HG03159 (cell line): ENCODE measurements at regions not wholly inside any gene's neighbourhood (a gene's known extent, or its start where the extent isn't known, plus 50 kb on each side); places are given as distances from the start of the nearest gene placed in this dataset.

Source experiments
- ATAC-seq: cut with Tn5 transposase; IDR thresholded peaks from one replicate; pipeline ENCODE4 v1.9.1; 2021; ENCODE audit warnings: mild to moderate bottlenecking, moderate library complexity; ENCODE audit not compliant: unreplicated experiment

DNA sequence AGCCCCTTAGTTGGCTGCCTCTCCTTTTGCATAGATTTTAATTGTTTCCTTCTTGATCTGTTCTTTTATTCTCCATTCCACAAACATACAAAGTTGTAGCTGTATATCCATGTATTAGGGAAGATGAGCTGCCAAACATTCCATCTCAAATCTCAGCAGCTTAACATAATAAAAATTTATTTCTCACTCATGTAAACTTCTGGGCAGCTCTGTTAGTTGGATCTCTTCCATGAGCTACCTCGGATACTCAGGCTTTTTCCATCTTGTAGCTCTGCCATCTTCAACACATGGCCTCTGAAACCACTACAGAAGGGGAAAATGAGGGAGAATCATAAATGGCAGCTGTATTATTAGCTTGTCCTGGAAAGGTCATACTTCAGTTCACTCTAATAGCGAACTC, 149.4 kb upstream of the BMP2 start:
- no peak for ATAC-seq

DNA sequence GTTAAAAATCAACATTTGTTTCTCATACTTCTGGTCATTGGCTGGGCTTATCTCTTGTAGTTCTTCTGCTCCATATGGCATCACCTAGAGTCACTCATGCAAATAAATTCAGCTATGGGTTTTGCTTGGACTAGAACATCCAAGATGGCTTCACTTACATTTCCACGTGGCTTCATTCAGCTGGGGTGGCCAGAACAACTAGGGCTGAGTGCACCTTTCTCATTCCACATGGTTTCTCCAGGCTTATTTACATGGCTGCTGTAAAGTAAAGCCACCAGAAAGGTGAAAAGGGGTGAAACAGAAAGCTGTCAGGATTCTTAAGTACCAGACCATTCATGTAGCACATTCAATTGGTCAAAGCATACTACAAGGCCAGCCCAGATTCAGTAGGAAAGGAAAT, 151.1 kb upstream of the BMP2 start:
- no peak for ATAC-seq

DNA sequence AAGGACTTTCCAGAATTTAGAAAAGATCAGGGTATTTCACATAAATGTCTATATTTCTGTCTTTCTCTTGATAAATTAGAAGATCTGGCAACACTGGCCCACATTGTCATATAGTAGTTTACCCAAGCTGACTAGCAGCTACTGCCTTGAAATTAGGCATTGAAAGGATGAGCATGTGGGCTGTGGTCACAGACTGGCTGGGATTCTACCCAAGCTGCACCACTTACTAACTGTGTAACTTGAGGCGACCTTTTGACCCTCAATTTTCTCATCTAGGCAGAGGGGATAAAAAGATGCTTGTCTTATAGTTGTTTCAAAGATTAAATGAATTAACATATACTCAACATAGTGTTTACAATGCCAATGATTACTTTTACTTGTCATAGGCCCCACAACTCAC, 152.7 kb upstream of the BMP2 start:
- no peak for ATAC-seq

DNA sequence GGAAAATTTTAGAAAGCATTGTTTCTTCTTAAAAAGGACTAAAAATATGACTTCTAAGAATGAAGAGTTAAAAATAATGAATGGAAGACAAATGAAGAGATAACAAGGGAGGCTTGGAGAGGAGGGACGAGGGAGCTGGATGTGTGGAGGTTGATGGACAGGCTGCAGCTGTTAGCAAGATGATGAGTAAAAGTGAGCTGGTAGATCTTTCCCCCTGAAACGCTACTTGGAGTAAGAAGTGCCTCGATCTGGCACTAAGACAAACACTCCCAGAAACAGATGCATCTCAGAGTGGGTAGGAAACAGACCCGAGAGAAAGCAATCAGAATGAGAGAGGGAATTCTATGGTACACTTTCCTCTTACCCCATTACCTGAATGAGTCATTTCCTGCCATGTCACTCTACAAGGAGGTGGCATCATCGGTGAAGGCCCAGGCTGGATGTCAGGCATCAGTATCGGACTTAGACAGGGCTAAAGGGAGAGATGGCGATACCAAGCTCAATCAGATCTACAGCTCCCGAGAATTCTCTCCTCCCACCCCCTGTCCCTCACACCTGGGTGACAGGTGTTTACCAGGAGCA, 154.1 kb upstream of the BMP2 start:
- ATAC-seq = peak; percentile 67

DNA sequence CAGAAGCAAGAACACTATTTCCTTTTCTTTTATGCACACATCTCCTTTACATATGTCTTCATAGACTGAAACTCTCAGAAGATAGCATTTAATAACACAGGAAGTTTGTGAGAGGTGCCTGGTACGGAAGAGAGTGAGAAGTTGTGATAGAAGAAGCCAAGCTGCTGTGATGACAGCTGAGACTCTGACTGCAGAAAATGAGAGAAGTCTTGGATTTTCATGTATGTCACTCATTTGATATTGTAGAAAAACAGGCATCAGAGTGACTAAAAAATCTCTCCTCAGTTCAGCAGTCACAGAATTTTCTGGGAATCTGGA, 154.9 kb upstream of the BMP2 start:
- peak; percentile 41 for ATAC-seq

DNA sequence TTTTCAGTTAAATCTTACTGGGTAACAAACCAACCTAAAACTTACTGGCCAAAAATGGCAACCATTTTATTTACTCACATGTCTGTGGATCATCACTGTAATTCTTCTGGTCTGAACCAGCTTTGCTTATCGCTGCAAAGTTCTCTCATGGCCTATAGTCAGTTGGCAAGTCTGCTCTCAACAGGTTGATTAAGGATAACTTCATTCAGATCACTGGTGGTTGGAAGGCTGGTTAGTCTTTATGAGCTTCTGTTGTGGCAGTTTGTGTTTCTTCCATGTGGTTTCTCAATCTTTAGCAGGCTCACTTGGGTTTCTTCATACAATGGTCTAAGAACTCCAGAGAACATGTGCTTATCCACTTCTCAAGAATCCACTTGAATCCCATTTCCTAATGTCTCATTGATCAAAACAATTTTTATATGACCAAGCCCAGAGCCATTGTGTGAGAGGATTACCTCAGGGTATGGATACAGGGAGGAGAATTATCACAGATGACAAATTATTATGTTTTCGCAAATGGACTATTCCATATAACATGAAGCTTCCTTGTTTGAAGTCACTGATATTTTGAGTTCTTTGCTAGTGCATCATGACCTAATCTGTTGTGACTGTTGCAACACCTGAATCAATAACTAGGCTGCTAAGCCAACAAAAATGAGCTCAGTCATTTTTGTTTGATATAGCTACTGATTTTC, 155.4 kb upstream of the BMP2 start:
- no peak for ATAC-seq

DNA sequence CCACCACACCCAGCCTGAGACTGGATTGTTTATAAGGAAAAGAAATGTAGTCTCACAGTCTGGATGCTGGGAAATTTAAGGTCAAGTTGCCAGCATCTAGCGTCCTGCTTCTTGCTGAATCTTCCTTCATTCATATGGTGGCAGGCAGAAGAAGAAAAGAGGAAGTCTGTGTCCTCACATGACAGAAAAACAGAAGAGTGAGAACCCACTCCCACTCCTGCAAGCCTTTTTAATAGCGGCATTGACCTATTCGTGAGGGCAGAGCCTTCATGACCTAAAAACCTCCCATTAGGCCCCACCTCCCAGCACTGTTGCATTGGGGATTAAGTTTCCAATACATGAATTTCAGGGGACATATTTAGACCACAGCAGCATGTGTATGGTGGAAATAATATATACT, 160.8 kb upstream of the BMP2 start:
- ATAC-seq = no peak

DNA sequence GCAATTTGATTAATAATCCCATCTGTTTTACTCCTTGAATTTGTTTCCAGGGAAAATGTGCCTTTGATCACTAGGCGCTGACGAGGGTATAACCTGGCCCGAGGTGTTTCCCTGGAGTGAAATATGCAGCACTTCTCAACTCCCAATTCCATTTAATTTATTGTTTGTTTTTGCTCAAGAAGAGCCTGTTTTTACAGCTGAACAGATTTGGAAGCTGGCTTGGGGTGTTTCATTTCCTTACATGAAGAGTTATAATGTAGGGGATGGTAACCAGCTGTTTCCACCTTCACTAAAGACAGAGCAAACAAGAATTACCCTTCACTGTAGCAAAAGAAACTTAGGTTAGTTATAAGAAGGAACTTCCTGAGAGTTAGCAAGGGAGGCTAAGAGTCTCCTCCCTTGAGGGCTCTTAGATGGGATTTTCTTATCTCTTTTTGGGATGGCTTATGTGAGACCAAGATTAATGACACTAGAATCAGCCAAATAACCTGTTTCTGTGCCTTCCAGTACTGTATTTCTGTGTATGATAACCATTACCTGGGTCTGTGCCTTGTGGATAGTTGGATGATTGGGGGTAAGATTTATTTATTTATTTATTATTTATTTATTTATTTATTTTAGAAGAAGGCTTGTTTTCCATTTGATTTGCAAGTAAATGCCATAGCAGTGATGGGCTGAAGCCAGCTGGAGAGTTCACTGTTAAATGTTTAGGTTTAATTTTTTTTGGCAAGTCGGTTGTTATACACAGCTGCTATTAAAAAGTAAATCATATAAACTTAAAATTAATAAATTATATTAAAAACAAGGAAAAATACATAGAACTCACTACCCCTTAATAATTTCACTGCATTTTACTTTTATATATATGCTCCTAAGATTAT, 162.2 kb upstream of the BMP2 start:
- no peak for ATAC-seq

DNA sequence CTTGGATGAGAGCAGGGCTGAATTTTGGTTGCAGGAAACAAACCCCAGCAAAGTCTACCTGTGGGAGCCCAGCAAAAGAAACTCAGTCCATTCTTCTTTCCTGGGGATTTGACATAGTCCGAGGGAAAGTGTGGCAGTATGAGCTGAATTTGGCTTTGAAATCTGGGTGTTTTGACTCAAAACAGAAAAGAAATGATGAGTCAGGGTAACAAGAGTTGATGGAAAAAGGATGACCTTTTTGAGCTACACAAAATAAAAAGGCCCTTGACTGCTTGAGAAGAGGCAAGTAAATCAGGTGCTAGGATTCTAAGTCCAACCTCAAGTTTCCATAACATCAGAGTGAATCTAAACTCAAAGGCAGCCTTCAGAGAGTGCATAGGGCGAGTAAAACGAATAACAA, 163.3 kb upstream of the BMP2 start:
- ATAC-seq = no peak

DNA sequence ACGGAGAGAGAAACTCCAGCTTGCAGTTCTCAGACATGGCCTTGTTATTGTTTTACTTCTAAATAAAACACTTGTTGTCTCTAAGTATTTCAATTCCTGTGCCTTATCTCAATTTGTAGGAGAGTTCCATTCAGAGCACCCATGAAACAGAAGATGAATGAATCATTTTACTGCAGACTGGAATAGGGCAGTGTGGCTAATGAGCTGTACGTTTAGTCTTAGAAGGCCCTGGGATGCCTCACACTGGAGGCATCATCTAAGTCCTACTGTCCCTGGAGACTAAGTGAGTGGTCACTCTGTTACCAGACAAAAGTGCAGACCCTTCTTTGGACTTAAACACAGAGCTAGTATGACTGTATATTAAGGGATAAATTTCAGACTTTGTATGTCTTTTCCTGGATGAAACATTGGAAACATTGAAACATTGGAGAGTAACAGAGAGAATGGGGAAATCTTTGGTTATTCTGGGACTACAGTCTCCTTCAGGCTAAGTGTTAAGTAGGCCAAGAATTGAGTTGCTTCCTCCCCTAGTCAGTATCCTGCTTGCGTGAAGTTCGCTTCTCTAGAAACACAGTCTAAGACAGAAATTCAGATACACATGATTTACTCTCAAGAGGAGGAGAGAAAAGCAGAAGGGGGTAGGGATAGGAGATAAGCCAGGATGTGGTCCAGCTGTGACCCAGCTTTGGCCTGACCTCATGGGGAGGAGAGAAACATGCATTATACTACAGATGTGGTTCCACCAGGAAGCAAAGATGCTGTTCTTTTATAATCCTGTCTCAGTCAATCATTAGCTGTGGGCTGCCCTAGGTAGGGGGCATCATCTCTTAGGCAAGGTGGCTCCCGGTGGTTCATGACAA, 167.4 kb upstream of the BMP2 start:
- no peak for ATAC-seq

DNA sequence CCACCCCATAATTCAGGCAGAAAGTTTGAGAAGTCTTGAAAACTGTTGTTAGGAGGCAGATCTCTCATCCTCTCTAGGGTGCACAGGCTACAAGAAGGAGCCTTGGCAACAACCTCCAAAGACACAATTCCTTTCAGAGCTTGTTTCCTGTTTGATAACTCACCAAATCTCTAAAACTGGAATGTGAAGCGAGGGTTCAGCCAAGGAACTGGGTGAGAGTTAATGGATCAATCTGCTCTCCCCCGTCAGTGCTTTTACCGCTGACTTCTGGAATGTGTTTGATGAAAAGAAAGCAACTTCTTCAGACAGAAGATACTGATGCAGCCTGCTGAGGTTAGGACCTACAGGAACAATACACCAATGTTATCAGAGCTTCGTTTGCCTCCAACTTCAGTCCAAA, 171.8 kb upstream of the BMP2 start:
- ATAC-seq = no peak

DNA sequence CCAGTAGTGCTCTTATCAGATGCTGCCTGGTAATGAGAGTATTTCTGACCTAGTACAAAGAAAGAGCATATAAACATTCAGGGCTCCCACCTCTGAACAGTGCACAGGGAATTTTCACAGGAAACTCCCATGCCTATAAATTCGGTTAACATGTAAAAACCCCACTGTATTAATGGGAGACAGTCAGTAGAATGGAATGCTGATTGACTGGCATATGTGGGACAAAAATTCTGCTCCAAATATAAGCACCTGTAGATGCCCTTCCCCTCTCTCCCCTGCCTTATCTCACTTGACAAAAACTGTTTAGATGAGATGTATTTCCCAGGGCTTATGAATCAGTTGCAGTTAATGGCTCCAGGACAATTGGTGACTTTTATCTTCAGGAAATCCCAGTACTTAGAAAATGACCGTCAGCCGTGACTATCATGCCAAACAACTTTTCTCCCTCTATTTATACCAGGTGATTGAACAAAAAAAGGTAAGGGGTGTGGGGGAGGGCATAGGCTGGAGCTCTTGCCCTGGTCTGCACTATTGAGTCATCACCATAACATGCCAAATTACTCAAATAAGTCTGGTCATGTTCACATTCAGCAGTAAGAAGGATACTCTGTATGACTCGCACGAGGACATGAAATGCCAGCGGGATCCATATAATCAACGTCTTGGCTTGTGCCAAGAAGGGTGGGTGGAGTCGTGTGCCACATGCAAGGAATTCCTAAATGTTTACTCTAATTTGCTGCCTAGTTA, 176.4 kb upstream of the BMP2 start:
- no peak for ATAC-seq

DNA sequence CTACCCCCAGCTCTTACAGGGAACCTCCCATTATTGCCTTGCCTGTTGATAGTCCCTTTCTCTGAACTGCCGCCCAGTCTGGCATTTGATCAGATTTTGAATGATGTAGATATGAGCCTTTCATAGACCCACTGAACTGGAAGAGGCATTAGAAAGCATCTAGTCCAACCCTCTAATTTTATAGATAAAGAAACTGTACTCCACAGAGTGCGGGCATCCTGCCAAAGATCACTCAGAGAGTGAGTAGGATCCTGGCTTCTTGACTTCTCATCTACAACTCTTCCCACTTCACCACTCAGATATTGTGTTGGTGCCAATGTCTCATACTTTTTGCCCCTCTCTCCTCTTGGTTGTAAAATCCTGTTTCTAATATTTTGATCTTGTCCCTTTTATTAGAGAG, 179.2 kb upstream of the BMP2 start:
- ATAC-seq = no peak

DNA sequence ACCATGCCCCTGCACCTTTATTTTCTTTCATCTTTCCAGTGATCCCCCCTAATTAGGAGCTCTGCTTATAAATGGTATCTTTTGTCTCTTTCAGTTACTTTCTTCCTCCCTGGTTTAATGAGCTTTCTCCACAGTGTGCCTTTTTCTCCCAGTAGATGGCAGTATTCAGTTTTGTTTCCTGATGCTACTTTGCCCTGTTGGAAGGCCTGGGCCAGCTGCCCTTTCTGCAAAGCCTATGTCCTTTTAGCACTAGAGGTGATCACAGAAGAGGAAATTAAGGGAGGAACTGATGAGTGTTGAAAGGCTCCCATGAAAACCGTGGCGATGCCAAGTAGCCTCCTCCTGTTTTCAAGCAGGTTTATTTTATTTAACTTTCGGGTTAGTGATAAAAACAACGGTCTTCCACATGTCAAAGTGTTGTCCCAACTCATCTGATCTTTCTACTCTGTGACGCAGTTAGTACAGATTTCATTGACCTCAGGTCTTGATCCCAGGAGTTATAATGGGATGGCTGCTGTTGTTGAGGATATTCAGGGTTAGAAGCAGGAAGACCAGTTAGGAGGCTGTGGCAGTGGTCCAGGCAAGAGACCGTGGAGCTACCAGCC, 184.2 kb upstream of the BMP2 start:
- peak; percentile 89 for ATAC-seq

DNA sequence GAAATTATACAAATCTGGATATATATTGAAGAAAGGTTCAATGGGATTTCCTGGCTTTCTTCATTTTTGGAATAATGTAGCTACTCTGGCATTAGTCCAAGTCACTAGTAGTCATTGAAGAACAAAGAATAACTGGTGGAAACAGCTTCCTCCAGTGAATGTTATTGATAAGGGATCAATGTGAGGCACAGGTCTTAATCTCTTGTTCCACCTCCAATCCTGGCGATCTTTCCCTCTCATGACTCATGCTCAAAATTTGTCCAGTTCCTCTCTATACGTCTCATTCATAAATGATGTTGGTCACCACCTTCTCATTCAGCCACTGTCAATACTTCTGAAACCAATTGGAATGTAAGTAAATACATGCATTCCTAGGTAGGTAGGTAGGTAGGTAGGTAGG, 185.0 kb upstream of the BMP2 start:
- no peak for ATAC-seq

DNA sequence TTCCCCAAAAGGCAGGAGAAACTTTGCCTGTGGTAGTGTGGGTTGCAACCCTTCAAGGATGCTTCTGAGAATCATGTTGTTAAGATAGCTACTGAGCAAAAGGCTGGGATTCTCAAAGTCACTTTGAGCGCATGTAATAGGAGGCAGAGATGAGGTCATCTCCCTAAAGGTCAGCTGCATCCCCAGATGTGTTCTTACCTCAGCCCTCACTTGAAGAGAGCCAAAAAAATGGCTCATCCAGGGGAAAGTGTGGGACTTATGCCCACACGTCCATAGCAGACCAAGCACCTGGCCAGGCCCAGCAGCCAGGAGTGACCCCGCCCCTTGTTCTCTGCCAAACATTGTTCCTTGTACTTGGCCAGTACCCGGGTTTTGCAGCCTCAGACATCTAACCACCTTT, 187.0 kb upstream of the BMP2 start:
- no peak for ATAC-seq

DNA sequence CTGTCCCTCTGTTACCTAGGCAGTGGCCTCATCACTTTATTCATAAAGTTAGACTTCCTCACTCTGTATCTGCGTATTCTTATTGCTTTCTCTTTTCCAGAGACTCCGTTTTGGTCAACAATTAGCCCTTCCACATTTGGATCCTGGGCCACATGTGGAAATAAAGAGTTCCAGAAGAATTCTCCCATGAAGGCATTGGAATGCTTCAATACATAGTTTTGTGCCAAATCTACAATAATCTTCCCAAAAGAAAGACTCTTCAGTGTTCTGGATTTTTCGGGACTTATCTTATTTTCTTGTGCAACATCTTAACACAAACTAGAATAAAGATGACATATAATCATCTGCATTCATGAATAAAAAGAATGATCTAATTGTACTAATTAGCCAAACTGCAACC, 187.7 kb upstream of the BMP2 start:
- no peak for ATAC-seq

DNA sequence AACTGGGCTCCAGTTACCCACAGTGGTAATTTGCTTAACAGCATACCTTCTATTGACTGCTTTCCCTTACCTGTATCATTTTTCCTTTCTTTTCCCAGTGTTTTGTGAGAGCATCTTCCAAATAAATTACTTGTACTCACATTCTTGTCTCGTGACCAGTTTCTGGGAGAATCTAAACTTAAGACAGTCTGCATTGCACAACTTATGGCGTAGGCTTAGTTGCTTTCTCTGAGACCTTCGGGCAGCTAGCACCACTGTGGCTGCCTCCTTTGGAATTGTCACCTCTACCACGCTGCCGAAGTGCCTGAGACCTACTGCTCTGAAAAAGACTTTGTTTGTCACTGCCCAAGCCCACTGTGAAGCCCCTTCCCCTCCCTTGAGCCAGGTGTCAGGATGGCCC, 188.1 kb upstream of the BMP2 start:
- no peak for ATAC-seq

DNA sequence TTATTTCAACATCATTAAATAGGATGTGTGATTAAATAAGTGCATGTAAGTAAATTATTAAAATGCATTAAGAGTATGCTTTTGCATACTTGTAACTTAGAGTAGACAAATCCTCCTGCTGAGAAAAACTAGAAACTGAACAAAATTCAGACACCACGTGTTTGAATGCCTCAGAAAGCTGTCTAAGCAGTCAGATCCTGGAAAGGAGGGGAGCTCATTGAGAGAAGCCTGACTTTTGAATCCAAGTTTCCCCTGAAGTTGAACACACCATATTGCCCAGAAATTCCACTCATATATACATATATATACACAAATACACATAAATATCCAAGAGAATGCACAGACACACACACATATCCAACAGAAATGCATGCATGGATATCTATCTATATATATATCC, 190.0 kb upstream of the BMP2 start:
- ATAC-seq = no peak

DNA sequence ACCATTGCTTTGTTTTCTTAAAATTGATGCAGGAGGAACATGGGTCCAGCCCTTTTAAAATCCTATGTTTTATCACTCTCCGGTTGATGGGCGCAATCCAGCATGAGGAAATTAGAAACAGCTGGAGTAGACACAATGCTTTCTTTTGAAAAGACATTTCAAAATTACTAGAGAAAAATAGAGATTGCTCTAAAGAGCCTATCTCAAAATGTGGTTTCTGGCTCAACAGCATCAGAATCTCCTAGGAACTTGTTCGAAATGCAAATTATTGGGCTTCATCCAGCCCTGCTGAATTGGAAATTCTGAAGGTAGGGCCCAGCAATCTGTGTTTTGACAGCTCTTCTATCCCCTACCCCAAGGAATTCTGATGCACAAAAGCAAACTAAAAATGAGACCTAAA, 190.8 kb upstream of the BMP2 start:
- ATAC-seq = no peak
